Embryonic facial prominence (tissue), 1 donor: ENCODE measurements at regions not wholly inside any gene's neighbourhood (a gene's known extent, or its start where the extent isn't known, plus 50 kb on each side); places are given as distances from the start of the nearest gene placed in this dataset.
"Not testable (repeated sequence)": the region's sequence is repeated elsewhere in the genome, so short reads cannot be mapped to it uniquely, and the experiment has no call there.

Experiments used
- DNase-seq: peaks from one replicate; pipeline ENCODE4 v3.0.0-alpha.2; 2016; ENCODE audit errors: extremely low spot score

DNA sequence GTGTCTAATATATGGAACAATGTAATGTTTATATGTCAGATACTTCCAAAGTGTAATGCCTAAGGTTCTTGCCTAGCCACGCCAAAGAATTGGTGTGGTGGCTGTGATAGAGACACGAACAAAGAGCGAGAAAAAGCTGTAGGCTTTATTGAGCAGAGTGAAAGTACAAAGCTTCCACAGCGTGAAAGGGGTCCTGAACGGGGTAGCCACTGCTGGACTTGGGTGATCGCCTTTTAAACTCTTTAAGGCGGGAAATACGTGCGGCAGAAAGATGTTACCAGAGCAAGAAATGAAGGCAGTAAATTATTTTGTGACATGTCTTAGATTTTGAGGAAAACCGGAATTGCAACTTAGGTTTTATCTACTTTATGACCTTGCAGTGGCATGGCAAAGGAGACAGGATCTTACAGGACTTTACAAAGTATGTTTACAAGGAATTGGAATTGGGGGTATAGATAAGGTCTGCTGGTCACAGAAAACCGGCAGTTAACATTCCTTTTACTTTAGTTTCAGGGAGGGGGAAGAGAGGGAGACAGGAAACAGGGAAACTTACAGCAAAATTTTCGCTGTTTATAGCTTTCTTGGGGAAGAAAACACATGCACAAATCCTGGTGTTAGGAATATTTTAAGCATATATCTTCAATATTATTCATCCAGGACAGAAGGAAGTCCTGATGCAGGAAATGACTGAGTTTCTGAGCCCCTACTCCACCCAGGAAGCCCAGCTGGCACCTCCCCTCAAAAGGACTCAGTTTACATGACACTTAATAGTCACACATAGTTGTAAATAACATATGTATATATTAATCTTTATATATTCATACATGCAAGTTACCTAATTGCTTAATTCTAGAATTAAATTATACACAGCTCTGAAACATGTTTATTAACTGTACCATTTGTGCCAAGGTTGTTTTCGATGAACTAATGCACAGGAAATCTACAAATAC lies 421.3 kb upstream of the PABPC4L start:
- DNase-seq, result not testable (repeated sequence)

GRCh38 chr4:134622199-134622598 lies 420.6 kb upstream of the PABPC4L start:
- DNase-seq, result no peak

DNA sequence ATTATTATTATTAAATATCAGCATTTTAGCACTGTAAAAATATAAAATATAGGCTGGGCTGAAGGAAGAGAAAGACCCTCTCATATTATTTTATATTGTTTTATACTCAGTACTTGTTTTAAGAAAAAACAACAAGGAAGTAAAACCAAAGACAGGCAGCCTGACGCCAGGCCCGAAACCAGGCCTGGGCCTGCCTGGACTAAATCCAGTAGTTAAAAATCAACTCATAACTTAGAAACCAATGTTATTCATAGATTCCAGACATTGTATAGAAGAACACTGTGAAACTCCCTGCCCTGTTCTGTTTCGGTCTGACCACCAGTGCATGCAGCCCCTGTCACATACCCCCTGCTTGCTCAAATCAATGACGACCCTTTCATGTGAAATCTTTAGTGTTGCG lies 420.1 kb upstream of the PABPC4L start:
- DNase-seq, result not testable (repeated sequence)

GRCh38 chr4:134610956-134611355 lies 409.4 kb upstream of the PABPC4L start:
- DNase-seq, result no peak

GRCh38 chr4:134610172-134610571 lies 408.6 kb upstream of the PABPC4L start:
- DNase-seq, result no peak

DNA sequence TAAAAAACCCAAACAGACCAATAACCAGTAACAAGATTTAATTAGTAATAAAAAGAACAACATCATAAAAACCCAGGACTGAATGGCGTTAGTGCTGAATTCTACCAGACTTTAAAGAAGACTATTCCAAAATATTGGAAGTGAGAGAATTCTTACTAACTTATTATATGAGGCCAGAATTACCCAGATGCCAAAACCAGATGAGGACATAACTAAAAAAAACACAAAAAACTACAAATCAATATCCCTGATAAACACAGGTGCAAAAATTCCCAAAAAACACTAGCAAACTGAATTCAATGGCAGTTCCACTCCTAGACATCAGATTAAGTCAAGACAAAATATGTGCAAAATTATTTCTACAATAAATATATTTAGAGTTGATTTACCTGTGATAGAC lies 400.1 kb upstream of the PABPC4L start:
- DNase-seq, result no peak

- DNase-seq, result no peak
Measured at GRCh38 chr4:134591326-134591725, 389.7 kb upstream of the PABPC4L start.

DNA sequence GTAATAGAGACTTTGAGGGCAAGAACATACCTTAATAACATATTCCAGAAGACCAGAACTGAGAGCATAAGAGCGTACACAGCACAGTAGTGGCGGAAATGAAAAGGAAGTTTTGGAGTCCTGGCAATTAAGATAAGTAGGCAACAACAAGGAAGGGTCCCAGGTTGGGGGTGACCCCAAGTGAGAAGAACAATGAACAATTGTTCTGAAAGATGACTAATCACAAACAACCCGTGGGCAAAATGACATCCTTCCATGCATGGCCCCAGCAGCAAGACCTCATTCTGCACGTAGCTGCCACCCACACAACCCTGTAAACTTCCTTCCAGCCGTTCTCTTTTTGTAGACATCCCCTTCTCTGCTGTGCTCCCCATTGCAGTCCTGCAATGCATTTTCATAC lies 384.4 kb upstream of the PABPC4L start:
- DNase-seq, result no peak

GRCh38 chr4:134567461-134567860 lies 365.9 kb upstream of the PABPC4L start:
- no peak for DNase-seq

- DNase-seq, result no peak
Measured at GRCh38 chr4:134560728-134561127, 359.1 kb upstream of the PABPC4L start.

GRCh38 chr4:134552063-134552462 lies 350.5 kb upstream of the PABPC4L start:
- no peak for DNase-seq

GRCh38 chr4:134551348-134551747 lies 349.8 kb upstream of the PABPC4L start:
- no peak for DNase-seq

GRCh38 chr4:134548052-134548628 lies 346.6 kb upstream of the PABPC4L start:
- DNase-seq, result no peak

DNA sequence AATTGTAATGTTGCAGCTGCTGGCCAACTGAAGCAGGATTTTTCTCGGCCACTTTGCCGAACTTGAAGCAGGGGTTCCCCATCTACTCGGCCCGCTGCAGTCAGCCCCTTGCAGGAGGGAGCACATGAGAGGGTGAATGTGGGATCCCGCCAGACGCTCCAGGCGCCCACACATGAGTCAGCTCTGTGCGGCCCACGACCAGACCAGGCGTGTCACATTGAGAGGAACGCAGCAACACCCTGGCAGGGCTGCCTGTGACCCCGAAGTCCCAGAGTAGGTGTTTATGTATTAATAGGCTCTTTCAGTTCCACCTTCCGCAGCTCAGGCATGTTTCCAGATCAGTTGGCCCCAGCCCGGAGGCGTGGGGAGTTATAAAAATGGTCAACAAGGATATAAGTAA lies 344.7 kb upstream of the PABPC4L start:
- no peak for DNase-seq

DNA sequence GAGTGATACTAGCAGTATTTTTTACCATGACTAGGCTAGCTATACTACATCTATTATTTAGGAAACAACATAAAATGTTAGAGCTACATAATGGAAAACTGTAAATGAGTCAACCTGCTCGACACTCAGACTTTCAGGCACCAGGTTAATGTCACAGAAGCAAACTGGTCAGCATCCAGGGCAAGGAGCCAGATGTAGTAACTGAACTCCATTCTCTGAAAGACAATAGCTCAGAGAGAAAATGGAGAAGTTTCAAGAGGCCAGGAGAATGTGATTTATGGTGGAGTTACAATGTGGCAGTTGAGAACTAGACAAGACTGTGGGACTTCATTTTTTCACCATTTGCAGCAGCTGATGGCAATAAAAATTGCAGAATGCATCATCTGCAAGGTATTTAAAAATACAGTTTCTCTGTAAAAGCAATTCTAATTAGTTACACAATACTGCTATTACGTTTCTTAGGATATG lies 342.7 kb upstream of the PABPC4L start:
- DNase-seq, result no peak

- no peak for DNase-seq
Measured at GRCh38 chr4:134540588-134540987, 339.0 kb upstream of the PABPC4L start.

- DNase-seq, result no peak
Measured at GRCh38 chr4:134539729-134540231, 338.2 kb upstream of the PABPC4L start.

DNA sequence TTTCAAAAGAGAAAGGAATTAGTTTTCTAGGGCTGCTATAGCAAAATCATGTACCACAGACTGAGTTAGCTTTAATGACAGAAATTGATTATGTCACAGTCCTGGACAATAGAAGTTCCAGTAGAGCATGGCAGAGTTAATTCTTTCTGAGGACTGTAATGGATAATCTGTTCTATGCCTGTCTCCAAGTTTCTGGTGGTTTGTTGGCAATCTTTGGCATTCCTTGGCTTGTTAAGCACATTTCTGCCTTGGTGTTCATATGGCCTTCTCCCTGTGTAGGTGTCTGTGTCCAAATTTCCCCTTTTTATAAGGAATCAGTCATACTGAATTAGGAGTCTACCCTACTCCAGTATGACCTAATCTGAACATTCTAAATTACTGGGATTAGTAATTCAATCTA lies 336.1 kb upstream of the PABPC4L start:
- no peak for DNase-seq

DNA sequence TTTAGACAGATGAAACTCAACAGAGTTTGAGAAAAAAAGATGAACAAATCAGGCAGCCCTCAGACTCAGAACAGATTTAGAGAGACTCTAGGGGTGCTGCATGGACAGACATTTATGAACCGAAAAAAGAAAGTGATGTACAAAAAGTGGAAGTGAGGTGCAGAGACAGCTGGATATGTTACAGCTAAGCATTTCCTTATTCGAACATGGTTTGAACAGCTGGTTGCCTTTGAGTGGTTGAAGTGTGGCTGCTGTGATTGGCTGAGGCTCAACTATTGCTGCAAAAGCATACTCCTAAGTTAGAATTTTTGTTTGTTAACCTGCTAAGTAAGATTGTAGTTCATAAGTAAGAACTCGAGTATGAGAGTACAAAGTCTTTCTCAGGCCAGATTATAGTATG lies 331.5 kb upstream of the PABPC4L start:
- no peak for DNase-seq

GRCh38 chr4:134531013-134531412 lies 329.4 kb upstream of the PABPC4L start:
- DNase-seq, result no peak

GRCh38 chr4:134529629-134530028 lies 328.0 kb upstream of the PABPC4L start:
- DNase-seq, result no peak

- no peak for DNase-seq
Measured at GRCh38 chr4:134518574-134519217, 317.1 kb upstream of the PABPC4L start.
